OCI-LY1 (cell line): ENCODE measurements at regions not wholly inside any gene's neighbourhood (a gene's known extent, or its start where the extent isn't known, plus 50 kb on each side); places are given as distances from the start of the nearest gene placed in this dataset.
A peak's percentile ranks its signal among the peaks of the same experiment; 100 is the strongest.
"Not testable (repeated sequence)": the region's sequence is repeated elsewhere in the genome, so short reads cannot be mapped to it uniquely, and the experiment has no call there.

Source experiments
- CTCF ChIP-seq: fragments of 200-600 bp; sonication (generic), shearing (Covaris generic); IDR thresholded peaks from 2 replicates; pipeline ENCODE4 v1.5.1; 2017; ENCODE audit warnings: mild to moderate bottlenecking, antibody characterized with exemption, low read length, moderate library complexity, mixed read lengths
- EZH2 ChIP-seq: fragments of 200-600 bp; sonication (generic), shearing (Covaris generic); IDR thresholded peaks from 2 replicates; pipeline ENCODE4 v1.8.0; 2017; ENCODE audit warnings: borderline replicate concordance, mixed run types, mild to moderate bottlenecking, antibody characterized with exemption, low read length, moderate library complexity, mixed read lengths

GRCh38 chr14:106334428-106335109 lies 808.2 kb downstream of the TMEM121 start:
- TF ChIP-seq CTCF: peak; percentile 47
- not testable (repeated sequence) for TF ChIP-seq EZH2
